ENCODE measurements at regions not wholly inside any gene's neighbourhood (a gene's known extent, or its start where the extent isn't known, plus 50 kb on each side); places are given as distances from the start of the nearest gene placed in this dataset.

DNA sequence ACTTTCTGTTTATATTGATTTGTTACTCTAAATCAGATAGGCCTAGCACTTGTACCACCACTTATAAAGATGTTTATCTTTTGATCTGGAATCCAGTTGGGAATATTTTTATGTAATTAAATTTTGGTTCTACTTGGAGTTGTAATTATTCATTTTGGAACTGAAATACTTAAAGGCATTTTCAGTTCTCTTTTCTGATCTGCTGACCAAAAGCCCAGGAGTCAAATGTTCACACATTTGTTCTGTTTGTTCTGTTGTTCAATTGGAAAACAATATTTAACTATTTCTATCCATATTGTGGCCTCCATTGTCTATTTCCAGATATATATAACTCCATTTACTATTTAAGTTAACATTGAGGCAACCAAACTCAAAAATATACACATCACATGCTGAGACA is 912.4 kb upstream of the EPHA6 start:
- Histone ChIP-seq H3K4me3 (ENCODE audit: low read depth, low read length) (no peak overlapping the region), H3K9me3 (ENCODE audit: control insufficient read depth, insufficient read depth, low read depth, low read length) (no peaks in the 10 kb centered on the region), H3K4me1 (ENCODE audit: control insufficient read depth, insufficient read depth, low read length) (no peaks in the 10 kb centered on the region), H3K27ac (ENCODE audit: extremely low read depth, low read depth, low read length) (no peak overlapping the region), H3K36me3 (ENCODE audit: control insufficient read depth in 2 of 2, insufficient read depth in 1 of 2, low read length in 2 of 2) (no peaks in the 10 kb centered on the region)
- TF ChIP-seq, protein P1, sequence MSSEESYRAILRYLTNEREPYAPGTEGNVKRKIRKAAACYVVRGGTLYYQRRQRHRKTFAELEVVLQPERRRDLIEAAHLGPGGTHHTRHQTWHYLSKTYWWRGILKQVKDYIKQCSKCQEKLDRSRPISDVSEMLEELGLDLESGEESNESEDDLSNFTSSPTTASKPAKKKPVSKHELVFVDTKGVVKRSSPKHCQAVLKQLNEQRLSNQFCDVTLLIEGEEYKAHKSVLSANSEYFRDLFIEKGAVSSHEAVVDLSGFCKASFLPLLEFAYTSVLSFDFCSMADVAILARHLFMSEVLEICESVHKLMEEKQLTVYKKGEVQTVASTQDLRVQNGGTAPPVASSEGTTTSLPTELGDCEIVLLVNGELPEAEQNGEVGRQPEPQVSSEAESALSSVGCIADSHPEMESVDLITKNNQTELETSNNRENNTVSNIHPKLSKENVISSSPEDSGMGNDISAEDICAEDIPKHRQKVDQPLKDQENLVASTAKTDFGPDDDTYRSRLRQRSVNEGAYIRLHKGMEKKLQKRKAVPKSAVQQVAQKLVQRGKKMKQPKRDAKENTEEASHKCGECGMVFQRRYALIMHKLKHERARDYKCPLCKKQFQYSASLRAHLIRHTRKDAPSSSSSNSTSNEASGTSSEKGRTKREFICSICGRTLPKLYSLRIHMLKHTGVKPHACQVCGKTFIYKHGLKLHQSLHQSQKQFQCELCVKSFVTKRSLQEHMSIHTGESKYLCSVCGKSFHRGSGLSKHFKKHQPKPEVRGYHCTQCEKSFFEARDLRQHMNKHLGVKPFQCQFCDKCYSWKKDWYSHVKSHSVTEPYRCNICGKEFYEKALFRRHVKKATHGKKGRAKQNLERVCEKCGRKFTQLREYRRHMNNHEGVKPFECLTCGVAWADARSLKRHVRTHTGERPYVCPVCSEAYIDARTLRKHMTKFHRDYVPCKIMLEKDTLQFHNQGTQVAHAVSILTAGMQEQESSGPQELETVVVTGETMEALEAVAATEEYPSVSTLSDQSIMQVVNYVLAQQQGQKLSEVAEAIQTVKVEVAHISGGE (tag by site-specific recombination; conservative IDR thresholded peaks at IDR 0.05; ENCODE audit: low read depth), result no peak
- TF ChIP-seq ZBTB21 (tag by site-specific recombination; IDR thresholded peaks at IDR 0.05), result no peak
- no peak for TF ChIP-seq ZNF558 (tag by site-specific recombination; IDR thresholded peaks at IDR 0.05)
- no peak for TF ChIP-seq ZNF548 (tag by site-specific recombination; IDR thresholded peaks at IDR 0.05)
- TF ChIP-seq RBAK (tag by site-specific recombination; IDR thresholded peaks at IDR 0.05), result no peak
- no peak for TF ChIP-seq ZNF274 (IDR thresholded peaks at IDR 0.05; ENCODE audit: low read length)
- no peak for TF ChIP-seq ZNF274 (tag by site-specific recombination; IDR thresholded peaks at IDR 0.05; ENCODE audit: borderline replicate concordance)
- no peak for TF ChIP-seq ZNF37A (tag by site-specific recombination; IDR thresholded peaks at IDR 0.05)
- TF ChIP-seq ZNF239 (tag by site-specific recombination; IDR thresholded peaks at IDR 0.05), result no peak
- TF ChIP-seq GLI2 (tag by site-specific recombination; IDR thresholded peaks at IDR 0.05; ENCODE audit: borderline replicate concordance, low read depth), result no peak
- TF ChIP-seq, protein P2, sequence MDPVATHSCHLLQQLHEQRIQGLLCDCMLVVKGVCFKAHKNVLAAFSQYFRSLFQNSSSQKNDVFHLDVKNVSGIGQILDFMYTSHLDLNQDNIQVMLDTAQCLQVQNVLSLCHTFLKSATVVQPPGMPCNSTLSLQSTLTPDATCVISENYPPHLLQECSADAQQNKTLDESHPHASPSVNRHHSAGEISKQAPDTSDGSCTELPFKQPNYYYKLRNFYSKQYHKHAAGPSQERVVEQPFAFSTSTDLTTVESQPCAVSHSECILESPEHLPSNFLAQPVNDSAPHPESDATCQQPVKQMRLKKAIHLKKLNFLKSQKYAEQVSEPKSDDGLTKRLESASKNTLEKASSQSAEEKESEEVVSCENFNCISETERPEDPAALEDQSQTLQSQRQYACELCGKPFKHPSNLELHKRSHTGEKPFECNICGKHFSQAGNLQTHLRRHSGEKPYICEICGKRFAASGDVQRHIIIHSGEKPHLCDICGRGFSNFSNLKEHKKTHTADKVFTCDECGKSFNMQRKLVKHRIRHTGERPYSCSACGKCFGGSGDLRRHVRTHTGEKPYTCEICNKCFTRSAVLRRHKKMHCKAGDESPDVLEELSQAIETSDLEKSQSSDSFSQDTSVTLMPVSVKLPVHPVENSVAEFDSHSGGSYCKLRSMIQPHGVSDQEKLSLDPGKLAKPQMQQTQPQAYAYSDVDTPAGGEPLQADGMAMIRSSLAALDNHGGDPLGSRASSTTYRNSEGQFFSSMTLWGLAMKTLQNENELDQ (tag by site-specific recombination; IDR thresholded peaks at IDR 0.05; ENCODE audit: low read depth), result no peak
- TF ChIP-seq PRDM1 (tag by site-specific recombination; IDR thresholded peaks at IDR 0.05), result no peak
- no peak for TF ChIP-seq TCF7L2 (IDR thresholded peaks at IDR 0.05; ENCODE audit: borderline replicate concordance, low read depth, low read length)
- no peak for TF ChIP-seq ZNF302 (tag by site-specific recombination; IDR thresholded peaks at IDR 0.05; ENCODE audit: low read depth)
- TF ChIP-seq, protein P3, sequence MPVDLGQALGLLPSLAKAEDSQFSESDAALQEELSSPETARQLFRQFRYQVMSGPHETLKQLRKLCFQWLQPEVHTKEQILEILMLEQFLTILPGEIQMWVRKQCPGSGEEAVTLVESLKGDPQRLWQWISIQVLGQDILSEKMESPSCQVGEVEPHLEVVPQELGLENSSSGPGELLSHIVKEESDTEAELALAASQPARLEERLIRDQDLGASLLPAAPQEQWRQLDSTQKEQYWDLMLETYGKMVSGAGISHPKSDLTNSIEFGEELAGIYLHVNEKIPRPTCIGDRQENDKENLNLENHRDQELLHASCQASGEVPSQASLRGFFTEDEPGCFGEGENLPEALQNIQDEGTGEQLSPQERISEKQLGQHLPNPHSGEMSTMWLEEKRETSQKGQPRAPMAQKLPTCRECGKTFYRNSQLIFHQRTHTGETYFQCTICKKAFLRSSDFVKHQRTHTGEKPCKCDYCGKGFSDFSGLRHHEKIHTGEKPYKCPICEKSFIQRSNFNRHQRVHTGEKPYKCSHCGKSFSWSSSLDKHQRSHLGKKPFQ (tag by site-specific recombination; IDR thresholded peaks at IDR 0.05), result no peak
- no peak for TF ChIP-seq ZNF561 (tag by site-specific recombination; IDR thresholded peaks at IDR 0.05; ENCODE audit: borderline replicate concordance)
- ChIA-PET CTCF (no interaction called here), POLR2A (no interaction called here)

DNA sequence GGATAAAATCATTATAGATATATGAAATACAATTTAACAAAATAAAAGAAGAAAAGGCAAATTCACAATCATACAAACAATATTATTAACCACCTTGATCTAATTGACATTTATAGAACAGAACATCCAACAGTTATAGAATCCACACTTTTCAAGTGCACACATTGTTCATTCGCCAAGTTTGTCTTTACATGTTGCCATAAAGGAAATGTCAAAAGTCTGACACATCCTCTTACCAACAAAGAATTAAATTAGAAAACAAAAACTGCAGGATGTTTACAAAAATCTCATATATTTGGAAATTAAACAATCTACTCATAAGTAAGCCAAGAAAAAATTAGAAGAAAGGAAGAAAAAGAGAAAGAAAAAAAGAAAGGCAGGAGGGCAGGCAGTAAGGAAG is 909.2 kb upstream of the EPHA6 start:
- CTCF ChIA-PET, result no interaction called here
- no peaks in the 10 kb centered on the region for H3K4me1 ChIP-seq (ENCODE audit: control insufficient read depth, insufficient read depth, low read length)
- H3K9me3 ChIP-seq (ENCODE audit: control insufficient read depth, insufficient read depth, low read depth, low read length), result no peaks in the 10 kb centered on the region
- H3K36me3 ChIP-seq (ENCODE audit: control insufficient read depth in 2 of 2, insufficient read depth in 1 of 2, low read length in 2 of 2), result no peaks in the 10 kb centered on the region
- POLR2A ChIA-PET, result no interaction called here
- no peak overlapping the region for H3K4me3 ChIP-seq (ENCODE audit: low read depth, low read length)
- H3K27ac ChIP-seq (ENCODE audit: extremely low read depth, low read depth, low read length), result no peak overlapping the region
- TF ChIP-seq ZNF626 (tag by site-specific recombination; IDR thresholded peaks at IDR 0.05) (no peak), ZBTB1 (tag by site-specific recombination; IDR thresholded peaks at IDR 0.05) (no peak), HOXC10 (CRISPR knock-in tag; IDR thresholded peaks at IDR 0.05) (no peak), ZNF843 (tag by site-specific recombination; IDR thresholded peaks at IDR 0.05) (no peak), ZNF585B (tag by site-specific recombination; IDR thresholded peaks at IDR 0.05) (no peak), TCF7L2 (IDR thresholded peaks at IDR 0.05; ENCODE audit: borderline replicate concordance, low read depth, low read length) (no peak), ZNF600 (tag by site-specific recombination; IDR thresholded peaks at IDR 0.05) (no peak), ZNF266 (tag by site-specific recombination; IDR thresholded peaks at IDR 0.05; ENCODE audit: low read depth) (no peak), ZNF169 (tag by site-specific recombination; IDR thresholded peaks at IDR 0.05) (no peak)
- TF ChIP-seq, protein P4, sequence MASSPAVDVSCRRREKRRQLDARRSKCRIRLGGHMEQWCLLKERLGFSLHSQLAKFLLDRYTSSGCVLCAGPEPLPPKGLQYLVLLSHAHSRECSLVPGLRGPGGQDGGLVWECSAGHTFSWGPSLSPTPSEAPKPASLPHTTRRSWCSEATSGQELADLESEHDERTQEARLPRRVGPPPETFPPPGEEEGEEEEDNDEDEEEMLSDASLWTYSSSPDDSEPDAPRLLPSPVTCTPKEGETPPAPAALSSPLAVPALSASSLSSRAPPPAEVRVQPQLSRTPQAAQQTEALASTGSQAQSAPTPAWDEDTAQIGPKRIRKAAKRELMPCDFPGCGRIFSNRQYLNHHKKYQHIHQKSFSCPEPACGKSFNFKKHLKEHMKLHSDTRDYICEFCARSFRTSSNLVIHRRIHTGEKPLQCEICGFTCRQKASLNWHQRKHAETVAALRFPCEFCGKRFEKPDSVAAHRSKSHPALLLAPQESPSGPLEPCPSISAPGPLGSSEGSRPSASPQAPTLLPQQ (tag by site-specific recombination; IDR thresholded peaks at IDR 0.05), result no peak

All from HEK293 (cell line).